SU-DHL-6 (cell line): ENCODE measurements at regions not wholly inside any gene's neighbourhood (a gene's known extent, or its start where the extent isn't known, plus 50 kb on each side); places are given as distances from the start of the nearest gene placed in this dataset.

ENCODE experiments used
- CTCF ChIP-seq: fragments of 200-600 bp; sonication (generic); IDR thresholded peaks from one replicate; pipeline ENCODE4 v1.5.1; 2017; ENCODE audit warnings: antibody characterized with exemption, mild to moderate bottlenecking, low read length, moderate library complexity; ENCODE audit not compliant: insufficient read depth, poor library complexity, severe bottlenecking
- EZH2phosphoT487 ChIP-seq: fragments of 200-600 bp; sonication (generic), shearing (Covaris generic); conservative IDR thresholded peaks from 2 replicates; pipeline ENCODE4 v1.6.1; 2018; ENCODE audit warnings: mild to moderate bottlenecking, antibody characterized with exemption, low read length, moderate library complexity, mixed read lengths

- TF ChIP-seq CTCF (no peak), EZH2phosphoT487 (no peak)
Measured at GRCh38 chr11:42521994-42522393, 789.8 kb upstream of the API5 start.
